LNCAP (cell line): ENCODE measurements at regions not wholly inside any gene's neighbourhood (a gene's known extent, or its start where the extent isn't known, plus 50 kb on each side); places are given as distances from the start of the nearest gene placed in this dataset.

Source experiments
- CTCF ChIP-seq: fragments of 450-650 bp; IDR thresholded peaks from 2 replicates; pipeline ENCODE4 v1.5.1; 2017; ENCODE audit warnings: mild to moderate bottlenecking

GRCh38 chr20:60395991-60396390, 437.8 kb downstream of the CDH26 start:
- no peak for TF ChIP-seq CTCF

- no peak for TF ChIP-seq CTCF
Measured at GRCh38 chr20:60400567-60400966, 442.3 kb downstream of the CDH26 start.

GRCh38 chr20:60402189-60403058, 444.2 kb downstream of the CDH26 start:
- no peak for TF ChIP-seq CTCF

GRCh38 chr20:60403105-60403741, 445.0 kb downstream of the CDH26 start:
- no peak for TF ChIP-seq CTCF

- TF ChIP-seq CTCF: no peak
Measured at GRCh38 chr20:60407011-60407771, 449.0 kb downstream of the CDH26 start.

- no peak for TF ChIP-seq CTCF
Measured at GRCh38 chr20:60407938-60408337, 449.7 kb downstream of the CDH26 start.

GRCh38 chr20:60408435-60408834, 450.2 kb downstream of the CDH26 start:
- no peak for TF ChIP-seq CTCF
